ENCODE measurements at regions not wholly inside any gene's neighbourhood (a gene's known extent, or its start where the extent isn't known, plus 50 kb on each side); places are given as distances from the start of the nearest gene placed in this dataset.

DNA sequence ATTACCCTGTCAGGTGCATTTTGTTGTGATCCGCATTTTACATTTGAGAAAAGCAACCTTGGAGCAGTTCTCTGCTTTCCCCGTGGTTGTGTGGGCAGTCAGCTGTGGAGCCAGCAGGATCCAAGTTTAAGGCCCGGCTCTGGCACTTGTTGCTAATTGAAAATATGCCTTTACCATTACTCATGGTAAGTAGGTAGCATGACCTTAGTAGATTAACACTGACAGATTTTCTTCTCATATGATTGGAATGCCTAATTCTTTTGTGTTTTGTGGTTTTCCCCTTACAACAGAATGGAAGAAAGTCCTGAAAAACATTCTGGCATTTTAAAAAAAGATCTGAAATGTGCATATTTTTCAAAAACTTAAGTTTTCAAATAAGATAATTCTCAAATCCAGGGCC lies 246.5 kb upstream of the LRRN1 start:
- Mint-ChIP-seq H3K4me1 (ENCODE audit: low read depth) (no peaks in the 10 kb centered on the region), H3K9me3 (peaks cover 11% of the 10 kb centered on the region), H3K27me3 (no peaks in the 10 kb centered on the region), H3K4me3 (no peak overlapping the region), H3K27ac (no peak overlapping the region), H3K36me3 (ENCODE audit: low read depth) (no peaks in the 10 kb centered on the region)
- intact Hi-C loops (cut with micrococcal nuclease): no loop called here

DNA sequence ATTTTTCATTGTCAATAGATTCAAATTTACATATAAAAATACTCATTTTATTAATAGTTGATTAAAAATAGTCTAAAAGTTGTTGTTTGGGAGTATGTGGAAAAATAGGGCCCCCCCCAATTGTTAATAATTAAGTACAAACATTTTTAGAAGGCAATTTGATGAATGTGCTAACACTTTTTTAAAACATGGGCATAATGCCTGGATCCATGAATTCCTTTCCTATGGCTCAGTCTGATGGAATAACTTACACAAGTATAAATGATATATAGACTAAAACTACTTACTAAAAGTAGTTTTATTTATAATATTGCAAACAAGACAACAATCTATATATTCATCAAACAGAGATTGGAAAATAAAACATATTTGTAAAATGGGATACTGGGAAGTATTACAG lies 247.2 kb upstream of the LRRN1 start:
- Mint-ChIP-seq H3K36me3 (ENCODE audit: low read depth) (no peaks in the 10 kb centered on the region), H3K9me3 (peaks cover 11% of the 10 kb centered on the region), H3K4me3 (no peak overlapping the region), H3K27ac (no peak overlapping the region), H3K27me3 (no peaks in the 10 kb centered on the region), H3K4me1 (ENCODE audit: low read depth) (no peaks in the 10 kb centered on the region)
- intact Hi-C loops (cut with micrococcal nuclease): no loop called here

DNA sequence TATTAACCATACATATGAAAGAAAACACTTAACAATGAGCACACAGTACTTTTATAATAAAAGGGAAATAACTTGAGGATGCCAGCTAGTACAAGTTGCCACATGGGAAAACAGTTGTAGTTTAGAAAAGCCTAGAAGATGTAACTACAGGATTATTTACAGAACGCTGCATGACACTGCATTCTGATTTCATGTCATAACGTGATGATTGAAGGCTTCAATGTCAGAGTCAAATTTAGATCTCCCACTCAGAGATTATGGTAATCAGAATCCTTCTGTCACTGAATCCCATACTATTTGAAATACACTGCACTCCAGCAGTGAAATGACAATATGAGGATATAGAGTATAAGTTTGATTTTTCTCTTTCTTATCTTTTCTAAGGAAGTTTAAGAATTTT lies 253.9 kb upstream of the LRRN1 start:
- peaks cover 12% of the 10 kb centered on the region for H3K9me3 Mint-ChIP-seq

DNA sequence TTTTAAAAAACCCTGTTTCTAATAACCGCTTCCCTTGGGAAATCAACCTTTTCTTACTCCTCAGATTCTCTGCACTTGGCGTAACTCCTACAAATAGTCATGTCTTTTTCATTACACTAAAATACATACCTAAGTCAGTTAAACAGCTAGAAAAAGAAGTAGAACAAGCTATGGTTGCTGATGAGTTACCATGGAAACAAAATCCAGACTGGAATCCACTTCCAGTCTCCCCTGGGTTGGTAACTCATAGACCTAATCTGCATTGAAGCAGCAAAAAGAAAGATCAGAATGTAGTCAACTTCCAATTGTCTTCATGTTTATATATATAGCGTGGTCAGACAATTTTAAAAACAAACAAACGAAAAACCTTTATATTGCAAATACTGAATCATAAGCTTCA lies 260.8 kb upstream of the LRRN1 start:
- intact Hi-C loops (cut with micrococcal nuclease): no loop called here
- no peak overlapping the region for H3K27ac Mint-ChIP-seq
- H3K4me1 Mint-ChIP-seq (ENCODE audit: low read depth): no peaks in the 10 kb centered on the region
- H3K4me3 Mint-ChIP-seq: no peak overlapping the region
- peaks cover 4% of the 10 kb centered on the region for H3K9me3 Mint-ChIP-seq
- no peaks in the 10 kb centered on the region for H3K27me3 Mint-ChIP-seq
- no peaks in the 10 kb centered on the region for H3K36me3 Mint-ChIP-seq (ENCODE audit: low read depth)

More for the DNA sequence above, 253.9 kb upstream of the LRRN1 start:
- Mint-ChIP-seq H3K36me3 (ENCODE audit: low read depth) (no peaks in the 10 kb centered on the region), H3K4me1 (ENCODE audit: low read depth) (no peaks in the 10 kb centered on the region), H3K4me3 (no peak overlapping the region), H3K27me3 (no peaks in the 10 kb centered on the region), H3K27ac (no peak overlapping the region)
- intact Hi-C loops (cut with micrococcal nuclease): no loop called here

DNA sequence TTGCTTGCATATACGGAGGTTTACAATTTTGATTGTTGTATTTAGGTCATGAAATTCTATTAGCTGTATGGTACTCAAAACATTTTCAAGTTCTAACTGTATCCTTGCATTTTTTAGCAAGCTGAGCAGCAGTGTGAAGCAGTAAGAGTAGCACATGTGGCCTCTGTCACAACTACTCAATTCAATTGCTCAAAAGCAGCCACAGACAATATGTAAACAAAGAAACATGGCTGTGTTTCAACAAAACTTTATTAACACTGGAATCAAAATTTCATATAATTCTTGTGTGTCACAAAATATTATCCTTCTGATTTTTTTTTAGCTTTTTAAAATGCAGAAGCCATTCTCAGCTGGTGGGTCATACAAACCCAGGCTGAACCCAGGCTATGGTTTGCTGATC lies 266.7 kb upstream of the LRRN1 start:
- no peaks in the 10 kb centered on the region for H3K4me1 Mint-ChIP-seq (ENCODE audit: low read depth)
- intact Hi-C loops (cut with micrococcal nuclease): no loop called here
- H3K4me3 Mint-ChIP-seq: no peak overlapping the region
- H3K27me3 Mint-ChIP-seq: no peaks in the 10 kb centered on the region
- no peaks in the 10 kb centered on the region for H3K36me3 Mint-ChIP-seq (ENCODE audit: low read depth)
- H3K27ac Mint-ChIP-seq: no peak overlapping the region
- H3K9me3 Mint-ChIP-seq: no peaks in the 10 kb centered on the region

DNA sequence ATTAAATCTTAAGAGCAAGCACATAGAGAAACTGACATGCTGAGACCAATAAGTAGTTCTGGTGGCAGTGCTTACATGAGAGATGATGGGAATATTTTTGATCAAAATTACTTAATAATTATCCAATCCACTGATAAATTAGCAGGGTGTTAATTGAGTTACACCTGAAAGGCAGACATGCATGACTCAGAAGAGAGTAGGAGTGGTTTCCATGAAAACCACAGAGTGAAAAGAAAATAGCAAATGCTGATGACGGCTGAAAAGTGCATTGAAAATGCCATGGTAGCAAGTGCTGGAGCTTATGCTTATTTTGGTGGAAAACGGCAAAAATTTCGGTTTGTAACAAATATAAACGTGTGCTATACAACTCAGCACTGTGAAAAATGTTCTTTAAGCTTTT lies 267.8 kb upstream of the LRRN1 start:
- no peaks in the 10 kb centered on the region for H3K27me3 Mint-ChIP-seq
- no peak overlapping the region for H3K27ac Mint-ChIP-seq
- H3K9me3 Mint-ChIP-seq: no peaks in the 10 kb centered on the region
- no peaks in the 10 kb centered on the region for H3K4me1 Mint-ChIP-seq (ENCODE audit: low read depth)
- H3K36me3 Mint-ChIP-seq (ENCODE audit: low read depth): no peaks in the 10 kb centered on the region
- H3K4me3 Mint-ChIP-seq: no peak overlapping the region
- intact Hi-C loops (cut with micrococcal nuclease): no loop called here

DNA sequence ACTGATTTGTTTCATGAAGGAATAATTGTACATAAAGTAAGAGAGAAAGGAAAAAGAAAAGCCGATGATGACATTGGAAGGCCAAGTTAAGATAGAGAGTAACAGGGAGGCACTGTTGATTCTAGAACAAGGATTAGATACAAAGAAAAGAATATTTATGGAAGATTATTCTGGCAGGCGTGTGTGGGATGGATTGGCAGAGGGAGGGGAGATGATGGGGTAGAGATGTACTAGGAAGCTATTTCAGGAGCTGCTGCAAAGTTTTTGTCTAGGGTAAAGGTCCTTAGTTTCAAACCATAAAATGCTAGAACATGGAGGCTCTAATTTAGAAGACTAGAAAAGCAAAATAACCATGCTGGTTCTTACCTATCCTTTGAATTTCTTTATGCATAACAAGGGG lies 280.0 kb upstream of the LRRN1 start:
- H3K9me3 Mint-ChIP-seq: peaks cover 15% of the 10 kb centered on the region
- H3K36me3 Mint-ChIP-seq (ENCODE audit: low read depth): no peaks in the 10 kb centered on the region
- intact Hi-C loops (cut with micrococcal nuclease): no loop called here
- H3K4me1 Mint-ChIP-seq (ENCODE audit: low read depth): no peaks in the 10 kb centered on the region
- H3K27ac Mint-ChIP-seq: no peak overlapping the region
- no peak overlapping the region for H3K4me3 Mint-ChIP-seq
- H3K27me3 Mint-ChIP-seq: no peaks in the 10 kb centered on the region

DNA sequence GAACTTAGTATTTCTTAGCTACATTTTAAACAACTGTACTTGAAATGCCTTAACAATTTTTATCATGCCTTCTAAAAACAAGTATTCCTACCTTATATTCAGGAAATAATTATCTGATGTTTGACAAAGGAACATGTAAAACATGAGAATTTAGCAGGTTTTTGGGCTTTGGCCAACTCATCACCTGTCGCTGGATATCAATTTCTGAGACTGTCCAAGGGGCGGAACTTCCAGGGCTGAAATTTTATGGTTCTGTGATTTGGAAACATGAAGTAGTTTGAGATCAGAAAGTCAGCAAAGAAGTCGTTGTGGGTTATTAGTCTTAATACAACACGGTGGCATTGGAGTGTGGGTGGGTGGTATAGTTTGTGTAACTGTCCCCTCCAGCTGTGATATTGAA lies 282.2 kb upstream of the LRRN1 start:
- no peaks in the 10 kb centered on the region for H3K27me3 Mint-ChIP-seq
- H3K36me3 Mint-ChIP-seq (ENCODE audit: low read depth): no peaks in the 10 kb centered on the region
- no peaks in the 10 kb centered on the region for H3K4me1 Mint-ChIP-seq (ENCODE audit: low read depth)
- H3K27ac Mint-ChIP-seq: no peak overlapping the region
- intact Hi-C loops (cut with micrococcal nuclease): no loop called here
- peaks cover 15% of the 10 kb centered on the region for H3K9me3 Mint-ChIP-seq
- H3K4me3 Mint-ChIP-seq: no peak overlapping the region

DNA sequence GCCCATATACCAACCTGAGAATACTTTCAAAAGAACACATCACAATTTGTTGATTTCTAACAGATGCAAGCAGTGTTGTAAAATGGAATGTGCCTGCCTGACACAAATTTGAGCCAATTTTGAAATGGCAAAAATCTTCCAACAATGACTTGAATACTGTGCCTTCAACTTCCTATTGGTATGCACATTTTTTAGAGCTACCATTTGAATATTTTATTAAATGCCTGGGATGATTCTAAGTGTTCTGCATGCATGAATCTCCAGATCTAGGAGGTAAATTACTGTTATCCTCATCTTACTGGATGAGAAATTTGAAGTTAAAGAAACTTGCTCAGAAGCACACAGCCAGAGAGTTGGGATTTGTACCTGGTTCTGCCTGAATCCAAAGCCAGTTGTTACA lies 282.8 kb upstream of the LRRN1 start:
- H3K4me3 Mint-ChIP-seq: no peak overlapping the region
- no peaks in the 10 kb centered on the region for H3K27me3 Mint-ChIP-seq
- no peaks in the 10 kb centered on the region for H3K36me3 Mint-ChIP-seq (ENCODE audit: low read depth)
- H3K9me3 Mint-ChIP-seq: peaks cover 15% of the 10 kb centered on the region
- intact Hi-C loops (cut with micrococcal nuclease): no loop called here
- no peaks in the 10 kb centered on the region for H3K4me1 Mint-ChIP-seq (ENCODE audit: low read depth)
- no peak overlapping the region for H3K27ac Mint-ChIP-seq

DNA sequence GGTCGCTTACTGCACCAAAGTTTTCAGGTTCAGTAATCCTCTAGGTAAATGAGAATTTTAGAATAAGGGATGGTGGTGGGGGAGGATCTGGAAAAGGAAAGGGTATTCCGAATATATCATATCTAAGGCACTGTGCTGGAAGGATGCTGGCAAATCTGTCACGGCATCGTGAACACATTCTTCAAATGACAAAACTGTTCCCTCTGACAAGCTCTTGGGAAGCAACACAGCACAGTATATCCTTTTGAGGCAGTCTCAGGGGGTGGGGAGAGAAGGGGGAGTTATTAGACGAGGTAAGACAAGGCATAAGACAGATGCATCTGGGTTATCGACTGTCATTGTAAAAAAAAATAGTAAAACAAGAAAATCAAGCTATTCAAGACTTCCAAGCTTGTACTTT lies 289.6 kb upstream of the LRRN1 start:
- H3K36me3 Mint-ChIP-seq (ENCODE audit: low read depth): no peaks in the 10 kb centered on the region
- no peak overlapping the region for H3K27ac Mint-ChIP-seq
- no peaks in the 10 kb centered on the region for H3K4me1 Mint-ChIP-seq (ENCODE audit: low read depth)
- no peak overlapping the region for H3K4me3 Mint-ChIP-seq
- intact Hi-C loops (cut with micrococcal nuclease): no loop called here
- H3K27me3 Mint-ChIP-seq: no peaks in the 10 kb centered on the region
- no peaks in the 10 kb centered on the region for H3K9me3 Mint-ChIP-seq

DNA sequence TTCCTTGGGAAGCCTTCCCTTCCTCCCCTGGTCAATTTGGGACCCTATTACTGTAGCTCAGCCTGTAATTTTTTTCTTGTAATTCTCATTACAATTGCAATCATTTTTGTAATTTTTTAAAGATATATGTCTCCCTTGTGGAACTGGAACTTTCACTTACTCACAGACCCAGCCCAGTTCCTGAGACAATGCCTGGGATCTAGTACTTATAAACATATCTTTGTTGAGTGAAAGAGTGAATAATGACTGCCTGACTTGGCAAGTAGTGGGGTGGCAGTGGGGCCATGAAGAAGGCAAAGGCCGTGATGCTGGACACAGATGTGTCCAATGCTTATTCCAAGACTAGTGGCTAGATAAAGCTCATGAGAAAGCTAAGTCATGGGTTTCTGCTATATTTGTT lies 294.5 kb upstream of the LRRN1 start:
- intact Hi-C loops (cut with micrococcal nuclease): no loop called here
- H3K27me3 Mint-ChIP-seq: no peaks in the 10 kb centered on the region
- H3K4me3 Mint-ChIP-seq: no peak overlapping the region
- H3K4me1 Mint-ChIP-seq (ENCODE audit: low read depth): no peaks in the 10 kb centered on the region
- H3K36me3 Mint-ChIP-seq (ENCODE audit: low read depth): no peaks in the 10 kb centered on the region
- peaks cover 15% of the 10 kb centered on the region for H3K9me3 Mint-ChIP-seq
- no peak overlapping the region for H3K27ac Mint-ChIP-seq

DNA sequence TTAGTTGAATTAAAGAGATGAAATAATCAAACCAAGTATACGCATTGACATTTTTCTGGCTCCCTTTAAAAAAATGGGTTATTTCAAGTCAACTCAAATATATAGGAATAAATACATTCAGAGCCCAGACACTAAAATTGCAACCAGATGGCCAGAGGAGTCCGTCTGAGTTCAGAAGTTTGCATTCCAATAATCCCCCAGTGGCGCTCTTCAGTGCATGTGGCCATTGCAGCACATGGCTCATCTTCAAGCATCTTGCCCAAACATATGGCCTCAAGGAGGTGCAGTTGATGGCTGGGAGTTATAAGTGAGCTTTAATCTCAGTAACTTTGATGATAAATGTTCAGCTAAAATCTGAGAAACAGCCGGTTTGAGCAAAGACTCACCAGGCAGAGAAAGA lies 295.8 kb upstream of the LRRN1 start:
- Mint-ChIP-seq H3K27me3 (no peaks in the 10 kb centered on the region), H3K4me1 (ENCODE audit: low read depth) (no peaks in the 10 kb centered on the region), H3K27ac (no peak overlapping the region), H3K4me3 (no peak overlapping the region), H3K9me3 (peaks cover 15% of the 10 kb centered on the region), H3K36me3 (ENCODE audit: low read depth) (no peaks in the 10 kb centered on the region)
- intact Hi-C loops (cut with micrococcal nuclease): no loop called here

DNA sequence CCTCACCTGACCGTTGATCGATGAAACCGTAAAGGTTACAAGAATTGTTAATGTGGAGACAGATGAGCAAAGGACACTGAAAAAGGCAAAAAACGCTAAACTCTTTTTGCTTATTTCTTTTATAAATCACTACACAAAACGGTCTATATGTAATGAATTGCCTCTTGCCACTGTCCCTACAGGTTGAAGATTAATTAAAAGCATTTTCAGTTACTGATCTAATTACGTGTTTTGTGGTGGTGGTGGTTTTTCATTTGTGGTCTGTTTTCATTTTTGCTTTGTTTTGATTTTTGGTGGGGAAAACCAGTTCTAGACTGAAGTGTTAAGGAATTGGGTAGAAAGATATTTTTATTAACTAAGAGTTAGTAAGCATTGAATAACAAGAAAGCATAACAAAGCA lies 299.2 kb upstream of the LRRN1 start:
- Mint-ChIP-seq H3K27ac (no peak overlapping the region), H3K4me1 (ENCODE audit: low read depth) (no peaks in the 10 kb centered on the region), H3K36me3 (ENCODE audit: low read depth) (no peaks in the 10 kb centered on the region), H3K27me3 (no peaks in the 10 kb centered on the region), H3K9me3 (peaks cover 15% of the 10 kb centered on the region), H3K4me3 (no peak overlapping the region)
- intact Hi-C loops (cut with micrococcal nuclease): no loop called here

DNA sequence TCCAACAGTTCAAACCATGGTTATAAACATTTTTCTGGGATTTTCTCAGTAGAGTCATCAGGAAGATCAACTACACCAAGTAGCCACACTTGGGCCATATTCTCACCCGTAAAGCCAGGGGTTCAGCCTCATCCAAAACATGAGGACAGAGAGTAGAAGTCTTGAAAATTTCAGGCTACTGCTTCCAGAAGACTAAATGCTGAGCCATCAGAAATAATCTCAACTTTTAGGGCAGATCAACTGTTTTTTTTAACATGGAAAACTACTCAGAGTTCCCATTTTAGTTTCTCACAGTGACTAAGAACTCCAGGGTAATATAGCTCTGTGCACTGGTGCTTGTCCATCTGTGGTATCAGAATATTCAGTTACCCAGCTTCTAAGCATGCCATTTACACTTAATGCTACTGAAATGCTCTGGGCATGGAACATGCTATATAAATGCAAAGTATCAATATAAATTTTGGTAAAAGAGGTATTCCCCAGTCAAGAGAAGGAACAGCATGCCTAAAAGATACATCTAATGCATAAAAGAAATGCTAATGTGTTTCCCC lies 300.1 kb upstream of the LRRN1 start:
- Mint-ChIP-seq H3K9me3 (peaks cover 15% of the 10 kb centered on the region), H3K4me1 (ENCODE audit: low read depth) (no peaks in the 10 kb centered on the region), H3K4me3 (no peak overlapping the region), H3K27ac (no peak overlapping the region), H3K36me3 (ENCODE audit: low read depth) (no peaks in the 10 kb centered on the region), H3K27me3 (no peaks in the 10 kb centered on the region)
- intact Hi-C loops (cut with micrococcal nuclease): no loop called here

DNA sequence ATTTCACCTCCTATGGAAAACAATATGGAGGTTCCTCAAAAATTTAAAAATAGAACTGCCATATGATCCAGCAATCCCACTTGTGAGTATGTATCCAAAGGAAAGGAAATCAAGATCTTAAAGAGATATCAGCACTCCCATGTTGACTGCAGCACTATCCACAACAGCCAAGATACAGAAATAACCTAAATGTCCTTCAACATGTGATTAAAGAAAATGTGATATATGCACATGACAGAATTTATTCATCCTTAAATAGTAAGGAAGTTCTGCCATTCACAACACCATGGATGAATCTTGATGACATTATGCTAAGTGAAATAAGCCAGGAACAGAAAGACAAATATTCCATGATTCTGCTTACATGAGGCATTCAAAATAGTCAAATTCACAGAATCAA lies 303.6 kb upstream of the LRRN1 start:
- intact Hi-C loops (cut with micrococcal nuclease): no loop called here
- Mint-ChIP-seq H3K4me3 (no peak overlapping the region), H3K36me3 (ENCODE audit: low read depth) (no peaks in the 10 kb centered on the region), H3K9me3 (peaks cover 30% of the 10 kb centered on the region), H3K27ac (no peak overlapping the region), H3K27me3 (no peaks in the 10 kb centered on the region), H3K4me1 (ENCODE audit: low read depth) (no peaks in the 10 kb centered on the region)

Measured in dendritic cell treated with granulocyte-macrophage colony-stimulating factor and Interleukin-4, amounts not matched to agents 40 ng/mL and 50 ng/mL, for 4 days (primary cell).